ENCODE measurements at regions not wholly inside any gene's neighbourhood (a gene's known extent, or its start where the extent isn't known, plus 50 kb on each side); places are given as distances from the start of the nearest gene placed in this dataset.

DNA sequence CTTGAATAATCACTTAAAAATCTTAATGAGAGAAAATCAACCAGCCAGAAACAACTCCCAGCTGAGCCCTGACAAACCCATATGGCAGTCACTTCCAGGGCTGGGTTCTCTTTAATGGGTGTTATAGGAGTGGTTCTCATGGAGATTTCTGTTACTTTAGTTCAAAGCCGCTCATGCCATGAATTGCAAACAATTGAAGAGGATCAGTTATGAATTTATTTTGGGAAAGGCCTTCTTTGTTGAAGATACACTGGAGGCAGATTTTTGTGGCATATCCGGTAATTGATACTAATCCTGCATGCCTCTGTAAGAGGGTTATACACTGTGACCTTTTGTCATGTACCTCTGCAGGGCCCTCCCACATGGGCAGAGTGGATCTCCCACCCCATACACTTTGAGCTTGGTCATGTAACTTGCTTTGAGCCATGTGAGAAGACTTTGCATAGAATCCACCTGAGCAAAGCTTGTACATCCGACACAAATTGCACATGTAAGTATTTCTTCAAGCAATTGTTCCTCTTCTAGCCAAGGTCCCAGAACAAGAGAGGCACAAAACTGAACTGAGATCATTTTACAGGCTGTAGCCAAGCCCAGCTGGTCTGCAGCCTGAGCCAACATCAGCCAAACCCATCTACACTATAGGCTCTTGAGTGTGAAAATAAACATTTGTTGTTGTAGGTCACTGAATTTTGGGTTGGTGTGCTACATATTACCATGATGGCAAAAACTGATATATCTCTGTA is 492.3 kb downstream of the PREX1 start:
- TF ChIP-seq, protein P1, sequence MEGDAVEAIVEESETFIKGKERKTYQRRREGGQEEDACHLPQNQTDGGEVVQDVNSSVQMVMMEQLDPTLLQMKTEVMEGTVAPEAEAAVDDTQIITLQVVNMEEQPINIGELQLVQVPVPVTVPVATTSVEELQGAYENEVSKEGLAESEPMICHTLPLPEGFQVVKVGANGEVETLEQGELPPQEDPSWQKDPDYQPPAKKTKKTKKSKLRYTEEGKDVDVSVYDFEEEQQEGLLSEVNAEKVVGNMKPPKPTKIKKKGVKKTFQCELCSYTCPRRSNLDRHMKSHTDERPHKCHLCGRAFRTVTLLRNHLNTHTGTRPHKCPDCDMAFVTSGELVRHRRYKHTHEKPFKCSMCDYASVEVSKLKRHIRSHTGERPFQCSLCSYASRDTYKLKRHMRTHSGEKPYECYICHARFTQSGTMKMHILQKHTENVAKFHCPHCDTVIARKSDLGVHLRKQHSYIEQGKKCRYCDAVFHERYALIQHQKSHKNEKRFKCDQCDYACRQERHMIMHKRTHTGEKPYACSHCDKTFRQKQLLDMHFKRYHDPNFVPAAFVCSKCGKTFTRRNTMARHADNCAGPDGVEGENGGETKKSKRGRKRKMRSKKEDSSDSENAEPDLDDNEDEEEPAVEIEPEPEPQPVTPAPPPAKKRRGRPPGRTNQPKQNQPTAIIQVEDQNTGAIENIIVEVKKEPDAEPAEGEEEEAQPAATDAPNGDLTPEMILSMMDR (IDR thresholded peaks at IDR 0.05) = no peak
- TF ChIP-seq POLR2A (IDR thresholded peaks at IDR 0.05) = no peak
